ENCODE measurements at regions not wholly inside any gene's neighbourhood (a gene's known extent, or its start where the extent isn't known, plus 50 kb on each side); places are given as distances from the start of the nearest gene placed in this dataset.
A peak's percentile ranks its signal among the peaks of the same experiment; 100 is the strongest.

DNA sequence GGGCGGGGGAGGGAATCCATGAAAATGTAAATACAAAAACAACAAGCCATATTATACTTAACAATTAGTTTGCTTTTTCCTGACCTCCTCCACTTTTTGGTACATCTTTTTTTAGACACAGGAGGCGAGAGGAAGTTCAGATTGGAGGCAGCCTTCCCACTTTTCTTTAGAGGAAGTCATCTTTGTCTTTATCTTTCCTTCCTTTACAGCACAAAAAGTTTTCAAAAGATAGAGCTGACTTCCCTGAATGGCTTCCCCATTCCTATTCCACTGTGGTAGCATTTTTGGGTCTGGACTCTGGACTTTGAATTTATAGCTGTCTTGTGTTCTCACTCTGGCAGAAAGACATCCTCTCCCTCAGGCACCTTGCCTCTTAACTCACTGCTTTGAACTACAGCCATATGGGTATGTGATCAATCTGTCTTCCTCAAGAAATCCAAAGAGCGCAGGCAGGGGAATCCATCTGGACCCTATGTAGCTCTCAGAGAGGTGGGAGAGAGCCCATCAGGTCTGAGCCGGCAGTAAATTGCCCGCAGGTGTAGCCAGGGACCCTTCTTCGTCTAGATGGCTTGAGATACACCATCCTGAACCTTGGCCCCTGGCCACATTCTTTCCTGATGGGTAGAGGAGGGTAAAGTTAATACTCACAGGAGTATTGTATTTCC lies 101.9 kb downstream of the AQP4 start:
- Mint-ChIP-seq H3K4me3 (no peak overlapping the region), H3K9me3 (peaks cover 8% of the 10 kb centered on the region), H3K4me1 (ENCODE audit: low read depth) (no peaks in the 10 kb centered on the region), H3K27ac (no peak overlapping the region), H3K27me3 (ENCODE audit: low read depth) (peaks cover 9% of the 10 kb centered on the region), H3K36me3 (ENCODE audit: low read depth) (no peaks in the 10 kb centered on the region)
- no peak for DNase-seq (ENCODE audit: low spot score)

GRCh38 chr18:26757263-26758019 lies 108.1 kb downstream of the AQP4 start:
- DNase-seq (ENCODE audit: low spot score): no peak
- Mint-ChIP-seq H3K36me3 (ENCODE audit: low read depth) (no peaks in the 10 kb centered on the region), H3K4me3 (no peak overlapping the region), H3K27me3 (ENCODE audit: low read depth) (peaks cover 4% of the 10 kb centered on the region), H3K4me1 (ENCODE audit: low read depth) (peaks cover under 1% of the 10 kb centered on the region), H3K9me3 (peaks cover 5% of the 10 kb centered on the region), H3K27ac (no peak overlapping the region)

- Mint-ChIP-seq H3K27ac (no peak overlapping the region), H3K36me3 (ENCODE audit: low read depth) (no peaks in the 10 kb centered on the region), H3K4me3 (no peak overlapping the region), H3K9me3 (peaks cover 1% of the 10 kb centered on the region), H3K27me3 (ENCODE audit: low read depth) (peaks cover 4% of the 10 kb centered on the region), H3K4me1 (ENCODE audit: low read depth) (peaks cover 3% of the 10 kb centered on the region)
- DNase-seq (ENCODE audit: low spot score): no peak
These were observed 109.0 kb downstream of the AQP4 start for GRCh38 chr18:26756556-26756955.

GRCh38 chr18:26746826-26747475 lies 118.6 kb downstream of the AQP4 start:
- Mint-ChIP-seq H3K27me3 (ENCODE audit: low read depth) (peaks cover 12% of the 10 kb centered on the region), H3K4me1 (ENCODE audit: low read depth) (no peaks in the 10 kb centered on the region), H3K9me3 (no peaks in the 10 kb centered on the region), H3K27ac (no peak overlapping the region), H3K4me3 (no peak overlapping the region), H3K36me3 (ENCODE audit: low read depth) (no peaks in the 10 kb centered on the region)
- no peak for DNase-seq (ENCODE audit: low spot score)

DNA sequence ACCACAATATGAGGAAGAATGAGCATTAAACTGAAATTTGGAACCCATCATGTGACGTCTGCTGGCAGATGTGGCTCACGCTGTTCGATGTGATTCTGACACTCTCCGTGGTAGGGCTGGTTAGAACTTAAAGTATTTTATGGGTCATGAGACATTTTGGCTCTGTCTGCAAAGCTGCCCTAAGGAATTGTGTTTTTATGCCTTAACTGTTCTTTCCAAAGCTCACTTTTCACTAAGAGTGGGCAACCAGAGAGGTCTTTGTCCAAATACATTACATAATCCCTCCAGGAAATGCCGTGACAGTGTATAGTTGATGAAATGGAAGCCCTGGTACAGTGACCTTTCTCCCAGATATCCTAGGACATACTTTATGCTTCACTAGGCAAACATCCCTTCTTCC lies 119.1 kb downstream of the AQP4 start:
- H3K4me1 Mint-ChIP-seq (ENCODE audit: low read depth): no peaks in the 10 kb centered on the region
- H3K9me3 Mint-ChIP-seq: no peaks in the 10 kb centered on the region
- H3K27ac Mint-ChIP-seq: no peak overlapping the region
- H3K36me3 Mint-ChIP-seq (ENCODE audit: low read depth): no peaks in the 10 kb centered on the region
- H3K27me3 Mint-ChIP-seq (ENCODE audit: low read depth): peaks cover 12% of the 10 kb centered on the region
- no peak for DNase-seq (ENCODE audit: low spot score)
- no peak overlapping the region for H3K4me3 Mint-ChIP-seq

GRCh38 chr18:26745288-26746181 lies 120.0 kb downstream of the AQP4 start:
- no peaks in the 10 kb centered on the region for H3K4me1 Mint-ChIP-seq (ENCODE audit: low read depth)
- H3K27me3 Mint-ChIP-seq (ENCODE audit: low read depth): peaks cover 14% of the 10 kb centered on the region
- no peaks in the 10 kb centered on the region for H3K36me3 Mint-ChIP-seq (ENCODE audit: low read depth)
- no peak overlapping the region for H3K27ac Mint-ChIP-seq
- no peak overlapping the region for H3K4me3 Mint-ChIP-seq
- DNase-seq (ENCODE audit: low spot score): no peak
- H3K9me3 Mint-ChIP-seq: no peaks in the 10 kb centered on the region

- Mint-ChIP-seq H3K27ac (no peak overlapping the region), H3K4me3 (no peak overlapping the region), H3K4me1 (ENCODE audit: low read depth) (no peaks in the 10 kb centered on the region), H3K36me3 (ENCODE audit: low read depth) (no peaks in the 10 kb centered on the region), H3K27me3 (ENCODE audit: low read depth) (peaks cover 2% of the 10 kb centered on the region), H3K9me3 (no peaks in the 10 kb centered on the region)
- no peak for DNase-seq (ENCODE audit: low spot score)
These were observed 123.7 kb downstream of the AQP4 start for GRCh38 chr18:26741758-26742157.

GRCh38 chr18:26741048-26741447 lies 124.5 kb downstream of the AQP4 start:
- no peaks in the 10 kb centered on the region for H3K9me3 Mint-ChIP-seq
- no peak for DNase-seq (ENCODE audit: low spot score)
- peaks cover 4% of the 10 kb centered on the region for H3K27me3 Mint-ChIP-seq (ENCODE audit: low read depth)
- H3K27ac Mint-ChIP-seq: no peak overlapping the region
- no peaks in the 10 kb centered on the region for H3K4me1 Mint-ChIP-seq (ENCODE audit: low read depth)
- H3K4me3 Mint-ChIP-seq: no peak overlapping the region
- H3K36me3 Mint-ChIP-seq (ENCODE audit: low read depth): no peaks in the 10 kb centered on the region

GRCh38 chr18:26740396-26740795 lies 125.1 kb downstream of the AQP4 start:
- no peaks in the 10 kb centered on the region for H3K4me1 Mint-ChIP-seq (ENCODE audit: low read depth)
- H3K9me3 Mint-ChIP-seq: no peaks in the 10 kb centered on the region
- no peak overlapping the region for H3K27ac Mint-ChIP-seq
- H3K27me3 Mint-ChIP-seq (ENCODE audit: low read depth): peaks cover 7% of the 10 kb centered on the region
- H3K4me3 Mint-ChIP-seq: no peak overlapping the region
- no peak for DNase-seq (ENCODE audit: low spot score)
- H3K36me3 Mint-ChIP-seq (ENCODE audit: low read depth): no peaks in the 10 kb centered on the region

DNA sequence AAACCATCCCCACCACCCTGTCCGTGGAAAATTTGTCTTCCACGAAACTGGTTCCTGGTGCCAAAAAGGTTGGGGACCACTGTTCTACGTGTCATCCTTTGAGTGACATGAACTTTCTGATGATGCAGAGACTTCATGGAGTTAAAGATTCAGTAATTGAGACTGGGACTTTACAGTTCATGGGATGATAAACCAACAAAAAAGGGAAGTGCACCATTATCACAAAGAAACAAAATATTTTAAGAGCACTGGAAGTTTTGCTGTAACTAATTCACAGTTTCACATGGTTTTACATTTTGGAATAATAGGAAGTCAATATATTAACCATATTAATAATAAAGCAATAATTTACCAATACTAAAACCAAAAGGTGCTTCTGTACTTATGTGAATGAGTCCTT lies 126.8 kb downstream of the AQP4 start:
- Mint-ChIP-seq H3K9me3 (no peaks in the 10 kb centered on the region), H3K27ac (no peak overlapping the region), H3K4me1 (ENCODE audit: low read depth) (peaks cover 10% of the 10 kb centered on the region), H3K36me3 (ENCODE audit: low read depth) (no peaks in the 10 kb centered on the region), H3K27me3 (ENCODE audit: low read depth) (peaks cover 7% of the 10 kb centered on the region), H3K4me3 (no peak overlapping the region)
- DNase-seq (ENCODE audit: low spot score): no peak

DNA sequence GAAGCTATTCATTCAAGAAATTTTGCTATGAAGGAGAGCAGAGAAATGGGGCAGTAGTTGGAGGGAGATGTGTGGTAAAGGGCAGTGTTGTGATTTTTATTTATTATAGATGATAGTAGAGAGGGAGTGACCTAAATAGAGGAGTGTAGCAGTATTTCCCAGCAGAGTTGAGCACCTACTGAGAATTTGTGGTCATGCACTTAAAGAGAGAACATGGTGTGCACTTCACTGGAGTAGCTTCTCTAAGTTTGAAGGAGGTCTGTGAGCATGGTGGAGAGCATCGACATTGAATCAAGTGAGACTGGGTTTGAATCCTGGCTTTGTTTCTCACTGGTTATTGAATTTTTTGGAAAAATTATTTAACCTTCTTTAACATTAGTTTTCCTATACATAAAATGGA lies 129.2 kb downstream of the AQP4 start:
- no peaks in the 10 kb centered on the region for H3K36me3 Mint-ChIP-seq (ENCODE audit: low read depth)
- peaks cover 10% of the 10 kb centered on the region for H3K4me1 Mint-ChIP-seq (ENCODE audit: low read depth)
- H3K27ac Mint-ChIP-seq: no peak overlapping the region
- DNase-seq (ENCODE audit: low spot score): no peak
- no peaks in the 10 kb centered on the region for H3K9me3 Mint-ChIP-seq
- H3K27me3 Mint-ChIP-seq (ENCODE audit: low read depth): peaks cover 12% of the 10 kb centered on the region
- H3K4me3 Mint-ChIP-seq: no peak overlapping the region

DNA sequence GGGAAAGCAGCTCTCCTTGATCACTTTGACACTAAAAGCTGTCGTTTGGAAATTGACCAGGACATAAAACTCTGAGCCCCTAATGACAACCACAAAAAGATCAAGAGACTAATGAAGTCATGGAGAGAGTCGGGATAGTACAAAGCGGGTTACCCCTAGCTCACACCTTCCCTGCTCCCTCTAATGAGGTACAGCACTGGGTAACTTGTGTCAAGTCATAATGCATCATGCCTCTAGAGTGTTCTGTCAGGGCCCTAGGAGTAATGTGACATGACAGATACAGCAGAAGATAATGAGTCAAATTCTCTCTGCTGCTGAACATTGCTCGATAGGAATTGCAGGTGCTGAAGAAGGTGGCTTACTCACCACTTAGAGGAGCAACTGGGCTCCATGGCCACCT lies 130.7 kb downstream of the AQP4 start:
- Mint-ChIP-seq H3K4me3 (peak overlapping the region; percentile 39), H3K27ac (no peak overlapping the region), H3K4me1 (ENCODE audit: low read depth) (peaks cover 10% of the 10 kb centered on the region), H3K27me3 (ENCODE audit: low read depth) (peaks cover 10% of the 10 kb centered on the region), H3K36me3 (ENCODE audit: low read depth) (no peaks in the 10 kb centered on the region), H3K9me3 (no peaks in the 10 kb centered on the region)
- DNase-seq (ENCODE audit: low spot score): no peak

- H3K9me3 Mint-ChIP-seq: no peaks in the 10 kb centered on the region
- H3K4me1 Mint-ChIP-seq (ENCODE audit: low read depth): peaks cover 7% of the 10 kb centered on the region
- no peak for DNase-seq (ENCODE audit: low spot score)
- H3K4me3 Mint-ChIP-seq: no peak overlapping the region
- no peak overlapping the region for H3K27ac Mint-ChIP-seq
- peaks cover 36% of the 10 kb centered on the region for H3K27me3 Mint-ChIP-seq (ENCODE audit: low read depth)
- no peaks in the 10 kb centered on the region for H3K36me3 Mint-ChIP-seq (ENCODE audit: low read depth)
These were observed 136.1 kb downstream of the AQP4 start for GRCh38 chr18:26729449-26729848.

GRCh38 chr18:26729008-26729407 lies 136.5 kb downstream of the AQP4 start:
- H3K27ac Mint-ChIP-seq: no peak overlapping the region
- H3K4me1 Mint-ChIP-seq (ENCODE audit: low read depth): peaks cover 2% of the 10 kb centered on the region
- no peaks in the 10 kb centered on the region for H3K36me3 Mint-ChIP-seq (ENCODE audit: low read depth)
- no peaks in the 10 kb centered on the region for H3K9me3 Mint-ChIP-seq
- H3K4me3 Mint-ChIP-seq: no peak overlapping the region
- DNase-seq (ENCODE audit: low spot score): no peak
- H3K27me3 Mint-ChIP-seq (ENCODE audit: low read depth): peaks cover 40% of the 10 kb centered on the region
